Stimulated activated CD8-positive, alpha-beta memory T cell treated with anti-CD3 and anti-CD28 coated beads, Interleukin-12 subunit alpha, Interleukin-12 subunit beta, amount 100 ng/mL, for 24 hours (primary cell): ENCODE measurements at regions not wholly inside any gene's neighbourhood (a gene's known extent, or its start where the extent isn't known, plus 50 kb on each side); places are given as distances from the start of the nearest gene placed in this dataset.

Experiments used
- DNase-seq: peaks from one replicate; pipeline ENCODE4 v3.0.0-alpha.2; 2020; ENCODE audit errors: extremely low read depth

- no peak for DNase-seq
Observed at GRCh38 chr15:31274496-31275330, 51.9 kb upstream of the KLF13 start.

- no peak for DNase-seq
Observed at GRCh38 chr15:31275331-31276262, 51.0 kb upstream of the KLF13 start.

DNA sequence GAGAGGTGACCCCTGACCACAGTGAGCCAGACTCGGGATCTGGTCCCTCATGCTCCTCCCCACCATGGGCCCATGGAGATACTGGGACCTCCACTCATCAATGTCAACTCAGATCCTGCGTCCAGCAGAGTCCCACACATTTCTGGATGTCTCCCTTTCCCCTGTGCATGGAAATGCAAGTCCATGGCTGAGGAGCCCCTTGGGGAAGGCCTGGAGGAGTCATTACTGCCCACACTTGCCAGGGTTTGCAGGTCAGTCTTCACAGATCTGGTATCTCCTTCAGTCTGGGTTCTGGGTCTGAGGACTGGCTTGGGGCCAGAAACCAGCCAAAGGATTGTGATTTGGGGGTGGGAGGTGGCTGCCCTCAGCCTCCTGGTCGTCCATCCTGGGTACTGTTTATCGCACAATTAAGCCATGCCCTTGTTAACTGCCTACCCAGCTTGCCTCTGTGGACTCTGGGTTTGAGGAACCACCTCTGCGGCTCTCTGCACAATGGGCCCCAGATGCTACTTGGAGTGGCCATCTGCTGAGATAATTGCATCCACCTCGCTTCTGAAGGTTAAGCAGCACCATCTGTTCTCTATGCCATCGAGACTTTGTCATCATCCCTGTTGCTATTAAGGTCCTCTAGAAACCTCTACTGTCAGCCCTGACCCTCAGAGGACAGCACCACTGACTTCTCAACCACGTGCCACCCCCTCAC, 49.9 kb upstream of the KLF13 start:
- no peak for DNase-seq
